SK-N-MC (cell line): ENCODE measurements at regions not wholly inside any gene's neighbourhood (a gene's known extent, or its start where the extent isn't known, plus 50 kb on each side); places are given as distances from the start of the nearest gene placed in this dataset.

ENCODE experiments used
- DNase-seq: peaks from one replicate; pipeline ENCODE4 v3.0.0-alpha.2; 2011; ENCODE audit warnings: low read depth, low spot score
- H3K27ac ChIP-seq: fragments of 200-600 bp; sonication (generic); 2 replicates; pipeline ENCODE4 v1.5.1; 2016; ENCODE audit warnings: mixed run types
- H3K36me3 ChIP-seq: fragments of 200-600 bp; sonication (generic); 2 replicates; pipeline ENCODE4 v1.6.1; 2017; ENCODE audit warnings: antibody characterized with exemption, low read length, mixed read lengths; ENCODE audit not compliant: insufficient read depth
- H3K4me3 ChIP-seq: fragments of 200-600 bp; sonication (generic); 2 replicates; pipeline ENCODE4 v1.5.1; 2016
- H3K9ac ChIP-seq: fragments of 200-600 bp; sonication (generic); 2 replicates; pipeline ENCODE4 v1.8.0; 2017; ENCODE audit warnings: mixed run types, mixed read lengths; ENCODE audit not compliant: insufficient read length
- H3K9me3 ChIP-seq: fragments of 200-600 bp; sonication (generic); 2 replicates; pipeline ENCODE4 v1.6.1; 2017; ENCODE audit warnings: low read depth, mild to moderate bottlenecking, antibody characterized with exemption, low read length, moderate library complexity, mixed read lengths
- EZH2 ChIP-seq: fragments of 200-600 bp; sonication (generic); IDR thresholded peaks from one replicate; pipeline ENCODE4 v1.6.1; 2017; ENCODE audit warnings: antibody characterized with exemption
- FOXP2 ChIP-seq: optimal IDR thresholded peaks from 2 replicates; pipeline ENCODE3; 2011; ENCODE audit warnings: mild to moderate bottlenecking, moderate library complexity; ENCODE audit not compliant: insufficient read depth; ENCODE audit errors: extremely low read length, control extremely low read depth
- POLR2AphosphoS5 ChIP-seq: IDR thresholded peaks from 2 replicates; pipeline ENCODE4 v1.6.1; 2012; ENCODE audit warnings: mild to moderate bottlenecking, low read depth, low read length, borderline replicate concordance

DNA sequence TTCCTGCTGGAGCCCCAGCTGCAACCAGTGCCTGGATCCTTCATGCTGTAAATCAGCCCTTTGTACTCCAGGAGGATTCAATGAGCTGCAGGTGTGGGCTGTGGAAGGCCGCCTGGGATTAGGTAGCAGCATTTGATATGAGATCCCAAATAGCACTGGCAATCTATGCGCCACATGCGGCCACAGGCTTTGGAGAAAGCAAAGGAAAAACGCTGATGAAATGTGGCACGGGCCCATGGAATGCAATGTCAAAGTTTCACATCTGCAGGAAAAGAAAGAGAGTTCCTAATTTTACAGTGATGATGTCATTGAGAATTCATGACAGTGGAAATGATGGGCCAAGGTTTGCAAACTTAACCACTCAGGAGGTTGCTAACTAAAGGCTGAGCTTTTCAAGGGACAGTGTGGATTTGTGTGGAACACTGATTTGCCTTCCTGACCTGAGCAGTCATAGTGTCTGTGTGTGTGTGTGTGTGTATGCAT is 216.4 kb upstream of the OSR1 start:
- Histone ChIP-seq H3K9me3 (no peaks in the 10 kb centered on the region), H3K9ac (no peak overlapping the region), H3K27ac (peak overlapping the region; percentile 80), H3K36me3 (no peaks in the 10 kb centered on the region), H3K4me3 (peak overlapping the region; percentile 69)
- DNase-seq = peak; percentile 51
- TF ChIP-seq POLR2AphosphoS5 = no peak
- TF ChIP-seq FOXP2 = no peak
- TF ChIP-seq EZH2 = no peak

DNA sequence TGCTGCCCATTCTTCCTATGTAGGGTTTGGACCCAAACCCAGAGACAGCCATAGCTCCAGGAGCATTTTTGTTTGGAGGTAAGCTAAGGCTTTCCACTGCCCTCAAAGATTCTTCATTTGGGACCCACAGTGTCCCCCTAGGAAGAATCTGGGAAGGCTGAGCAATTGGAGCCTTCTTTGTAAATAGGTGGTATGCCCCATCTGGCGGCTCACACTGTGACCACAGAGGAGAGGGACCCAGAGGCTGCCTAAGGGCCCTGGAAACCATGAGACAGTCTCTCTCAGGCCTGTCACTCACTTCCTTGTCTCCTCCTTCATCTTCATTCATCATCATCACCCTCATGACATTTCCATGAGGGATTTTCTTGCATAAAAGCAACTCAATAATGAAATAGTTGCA is 215.4 kb upstream of the OSR1 start:
- TF ChIP-seq POLR2AphosphoS5 (no peak), EZH2 (no peak), FOXP2 (no peak)
- H3K27ac ChIP-seq = peak overlapping the region; percentile 80
- H3K9me3 ChIP-seq = no peaks in the 10 kb centered on the region
- no peaks in the 10 kb centered on the region for H3K36me3 ChIP-seq
- H3K4me3 ChIP-seq = peak overlapping the region; percentile 69
- no peak for DNase-seq
- no peak overlapping the region for H3K9ac ChIP-seq

- no peaks in the 10 kb centered on the region for H3K36me3 ChIP-seq
- DNase-seq = no peak
- no peak for TF ChIP-seq EZH2
- no peak overlapping the region for H3K27ac ChIP-seq
- no peak overlapping the region for H3K9ac ChIP-seq
- H3K9me3 ChIP-seq = no peaks in the 10 kb centered on the region
- no peak overlapping the region for H3K4me3 ChIP-seq
These were observed 213.3 kb upstream of the OSR1 start for GRCh38 chr2:19571773-19572172.

DNA sequence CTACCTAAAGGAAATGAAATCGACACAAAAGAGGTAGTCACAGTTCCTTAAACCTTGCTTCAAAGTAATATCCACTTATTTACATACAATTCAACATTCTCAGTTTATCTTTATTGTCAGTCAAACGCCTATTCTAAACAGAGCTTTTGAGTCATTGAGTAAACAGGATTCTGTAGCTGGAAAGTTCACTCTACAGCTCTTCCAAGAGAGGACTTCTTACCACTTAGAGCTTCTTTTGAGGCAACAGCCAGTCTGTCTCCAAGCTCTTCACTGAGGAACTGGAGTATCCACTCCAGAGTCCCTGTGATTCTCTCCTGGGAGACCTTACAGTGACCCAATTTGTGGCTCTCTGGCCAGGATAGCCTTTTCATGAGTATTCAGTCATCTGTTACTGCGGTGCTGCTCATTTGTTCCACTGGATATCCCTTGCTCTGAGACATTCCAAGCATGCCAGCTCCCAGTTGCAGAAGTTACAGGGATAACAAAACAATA is 210.9 kb upstream of the OSR1 start:
- no peak for DNase-seq
- Histone ChIP-seq H3K36me3 (no peaks in the 10 kb centered on the region), H3K9me3 (no peaks in the 10 kb centered on the region), H3K27ac (no peak overlapping the region), H3K4me3 (no peak overlapping the region), H3K9ac (no peak overlapping the region)
- TF ChIP-seq FOXP2 = no peak
- TF ChIP-seq EZH2 = no peak
- no peak for TF ChIP-seq POLR2AphosphoS5

GRCh38 chr2:19568809-19569208 is 210.4 kb upstream of the OSR1 start:
- Histone ChIP-seq H3K9me3 (no peaks in the 10 kb centered on the region), H3K27ac (no peak overlapping the region), H3K36me3 (no peaks in the 10 kb centered on the region), H3K9ac (no peak overlapping the region), H3K4me3 (no peak overlapping the region)
- no peak for DNase-seq
- TF ChIP-seq FOXP2 = no peak
- TF ChIP-seq POLR2AphosphoS5 = no peak
- TF ChIP-seq EZH2 = no peak

DNA sequence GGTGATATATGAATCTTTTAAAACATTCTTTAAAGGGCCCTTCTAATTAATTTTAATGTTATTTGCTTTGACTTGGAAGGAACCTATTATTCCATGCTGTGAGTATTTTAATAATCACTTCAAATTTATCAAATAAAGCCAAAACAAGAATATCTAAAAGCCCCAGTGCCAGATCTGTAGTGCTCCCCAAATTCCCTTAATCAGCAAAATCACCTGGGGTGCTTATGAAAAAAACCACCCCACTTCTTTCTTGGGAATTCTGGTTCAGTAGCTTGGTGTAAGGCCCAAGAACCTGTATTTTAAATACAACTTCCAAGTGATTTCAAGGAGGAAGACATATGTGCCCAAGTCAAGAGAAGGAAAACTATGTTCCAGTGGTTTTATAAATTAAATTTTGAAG is 202.4 kb upstream of the OSR1 start:
- no peak for DNase-seq
- no peak overlapping the region for H3K4me3 ChIP-seq
- H3K27ac ChIP-seq = no peak overlapping the region
- no peak for TF ChIP-seq FOXP2
- TF ChIP-seq POLR2AphosphoS5 = no peak
- no peak for TF ChIP-seq EZH2
- H3K9me3 ChIP-seq = no peaks in the 10 kb centered on the region
- no peak overlapping the region for H3K9ac ChIP-seq
- no peaks in the 10 kb centered on the region for H3K36me3 ChIP-seq

DNA sequence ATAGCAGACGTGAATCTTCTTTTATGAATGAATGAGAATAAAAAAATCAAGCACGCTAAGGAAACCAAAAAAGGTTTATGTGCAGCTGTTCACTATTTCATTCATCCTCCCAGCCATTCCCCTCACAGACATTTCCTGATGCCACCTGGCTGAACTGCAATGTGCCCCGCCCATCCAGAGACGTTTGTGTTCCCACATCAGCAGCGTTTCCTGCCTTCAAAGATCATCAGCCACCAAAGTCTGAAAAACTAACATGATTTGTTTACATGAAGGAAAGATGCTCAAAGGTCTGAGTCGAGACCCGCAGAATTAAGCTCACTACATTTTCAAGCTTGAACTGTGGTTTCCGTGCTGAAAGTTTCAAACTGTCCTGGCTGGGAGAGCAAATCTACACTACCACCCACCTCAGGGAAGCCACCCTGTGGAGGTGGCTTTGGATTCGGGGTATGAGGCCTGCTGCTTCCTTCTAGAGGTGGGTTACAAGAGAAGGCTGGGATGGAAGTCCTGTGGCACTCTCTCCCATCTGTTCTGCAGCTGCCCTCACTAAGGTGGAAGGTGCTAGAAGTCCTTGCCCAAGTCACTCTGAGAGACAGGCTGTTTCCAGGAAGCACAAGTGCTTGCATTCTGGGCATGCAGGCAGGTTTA is 201.3 kb upstream of the OSR1 start:
- no peaks in the 10 kb centered on the region for H3K36me3 ChIP-seq
- H3K9ac ChIP-seq = no peak overlapping the region
- no peaks in the 10 kb centered on the region for H3K9me3 ChIP-seq
- TF ChIP-seq FOXP2 (no peak), POLR2AphosphoS5 (no peak), EZH2 (no peak)
- no peak overlapping the region for H3K4me3 ChIP-seq
- no peak overlapping the region for H3K27ac ChIP-seq
- DNase-seq = no peak

DNA sequence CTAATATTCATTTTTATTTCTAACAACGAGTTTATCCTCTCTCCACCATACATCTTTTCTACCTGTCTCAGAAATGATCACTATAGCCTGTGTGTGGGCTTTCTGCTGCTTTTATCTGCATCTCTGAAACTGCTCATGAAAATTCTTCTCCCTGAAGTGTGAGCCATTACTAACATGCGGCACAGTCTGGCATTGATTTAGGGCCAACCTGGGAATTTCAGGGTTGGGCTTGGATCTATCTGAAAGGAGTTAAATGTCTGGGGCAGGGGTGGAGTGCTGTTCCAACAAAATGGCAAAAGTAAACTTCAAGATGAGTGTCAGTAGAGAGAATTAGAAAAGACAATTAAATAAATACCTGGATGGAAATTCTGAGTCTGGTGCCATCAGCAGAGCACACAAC is 198.2 kb upstream of the OSR1 start:
- no peaks in the 10 kb centered on the region for H3K9me3 ChIP-seq
- DNase-seq = no peak
- H3K9ac ChIP-seq = no peak overlapping the region
- no peak overlapping the region for H3K4me3 ChIP-seq
- no peak overlapping the region for H3K27ac ChIP-seq
- H3K36me3 ChIP-seq = no peaks in the 10 kb centered on the region
- TF ChIP-seq FOXP2 (no peak), EZH2 (no peak), POLR2AphosphoS5 (no peak)

DNA sequence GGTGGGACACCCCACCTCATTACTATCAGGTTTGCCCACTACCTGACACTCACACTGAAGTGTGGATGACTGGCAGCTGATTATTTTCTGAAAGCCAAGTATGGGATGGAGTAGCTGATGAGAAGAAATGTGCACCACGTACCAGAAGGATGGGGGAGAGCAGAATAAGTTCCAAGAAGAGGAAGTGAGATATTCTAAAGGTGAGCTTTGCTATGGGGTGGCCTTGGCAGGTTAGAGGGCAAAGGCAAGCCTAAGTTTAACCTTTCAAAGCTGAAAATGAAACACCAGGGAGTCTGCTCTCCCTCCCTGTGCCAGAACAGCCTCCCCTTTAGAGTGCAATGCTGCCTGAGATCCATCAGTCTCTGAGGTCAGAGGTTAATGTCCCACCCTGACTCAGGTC is 196.1 kb upstream of the OSR1 start:
- Histone ChIP-seq H3K36me3 (no peaks in the 10 kb centered on the region), H3K9me3 (no peaks in the 10 kb centered on the region), H3K27ac (no peak overlapping the region), H3K4me3 (no peak overlapping the region), H3K9ac (no peak overlapping the region)
- TF ChIP-seq FOXP2 = no peak
- TF ChIP-seq POLR2AphosphoS5 = no peak
- no peak for TF ChIP-seq EZH2
- no peak for DNase-seq
